ENCODE measurements at regions not wholly inside any gene's neighbourhood (a gene's known extent, or its start where the extent isn't known, plus 50 kb on each side); places are given as distances from the start of the nearest gene placed in this dataset.
A peak's percentile ranks its signal among the peaks of the same experiment; 100 is the strongest.

DNA sequence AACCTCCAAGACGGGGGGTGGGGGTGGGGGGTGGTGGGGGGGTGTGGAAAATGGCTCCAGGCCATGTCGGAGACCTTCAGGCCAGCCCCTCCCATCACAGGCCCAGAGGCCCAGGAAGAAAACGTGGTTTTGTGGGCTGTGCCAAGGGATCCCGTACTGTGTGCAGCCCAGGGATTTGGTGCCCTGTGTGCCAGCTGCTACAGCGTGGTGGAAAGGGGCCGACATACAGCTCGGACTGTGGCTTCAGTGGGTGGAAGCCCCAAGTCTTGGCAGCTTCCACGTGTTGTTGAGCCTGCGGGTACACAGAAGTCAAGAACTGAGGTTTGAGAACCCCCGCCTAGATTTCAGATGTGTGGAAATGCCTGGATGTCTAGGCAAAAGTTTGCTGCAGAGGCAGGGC is 259.7 kb downstream of the HGF start:
- 75 to 87% (median 81%) methylated on average over 10 of the region's 10 CpGs for WGBS, 3 donors
- Histone ChIP-seq H3K4me1 (ENCODE audit: control insufficient read depth in 3 of 3, insufficient read depth in 2 of 3, low read depth in 1 of 3, low read length in 2 of 3) (no peaks in the 10 kb centered on the region), H3K27ac (ENCODE audit: low read depth in 1 of 3, low read length in 2 of 3) (no peak overlapping the region), H3K9me3 (ENCODE audit: control insufficient read depth in 2 of 2, insufficient read depth in 1 of 2, low read depth in 1 of 2, low read length in 1 of 2) (no peaks in the 10 kb centered on the region), H3K4me3 (ENCODE audit: low read depth in 1 of 3, low read length in 3 of 3) (no peak overlapping the region), H3K27me3 (ENCODE audit: control insufficient read depth in 3 of 3, insufficient read depth in 3 of 3, low read length in 3 of 3) (no peaks in the 10 kb centered on the region), H3K36me3 (ENCODE audit: control insufficient read depth in 3 of 3, insufficient read depth in 2 of 3, low read depth in 1 of 3, low read length in 3 of 3) (no peaks in the 10 kb centered on the region)
- no peak for FAIRE-seq
- DNase-seq = no peak

DNA sequence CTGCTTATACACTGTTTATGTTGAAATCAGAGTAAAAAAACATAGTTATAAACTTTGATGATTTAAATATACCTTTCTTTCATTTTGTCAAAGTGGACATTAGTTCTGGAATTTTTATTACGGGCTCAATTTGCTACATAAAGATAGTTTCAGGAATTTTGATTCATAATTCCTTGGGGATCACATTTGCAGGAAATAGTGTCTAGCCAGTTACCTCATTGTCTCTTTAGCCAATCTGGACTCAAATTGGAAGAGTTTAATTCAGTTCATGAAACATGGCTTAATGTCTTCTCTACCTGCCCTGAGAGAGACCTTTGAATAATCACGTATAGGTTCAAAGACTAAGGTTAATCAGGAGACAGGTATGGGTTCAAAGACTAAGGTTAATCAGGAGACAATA is 262.6 kb downstream of the HGF start:
- no peak for DNase-seq
- no peaks in the 10 kb centered on the region for H3K9me3 ChIP-seq (ENCODE audit: control insufficient read depth in 2 of 2, insufficient read depth in 1 of 2, low read depth in 1 of 2, low read length in 1 of 2)
- H3K36me3 ChIP-seq (ENCODE audit: control insufficient read depth in 3 of 3, insufficient read depth in 2 of 3, low read depth in 1 of 3, low read length in 3 of 3) = no peaks in the 10 kb centered on the region
- 49 to 73% (median 52%) methylated on average over 2 of the region's 2 CpGs for whole genome bisulfite sequencing, 3 donors
- H3K27ac ChIP-seq (ENCODE audit: low read depth in 1 of 3, low read length in 2 of 3) = no peak overlapping the region
- no peak for FAIRE-seq
- H3K4me3 ChIP-seq (ENCODE audit: low read depth in 1 of 3, low read length in 3 of 3) = no peak overlapping the region
- H3K4me1 ChIP-seq (ENCODE audit: control insufficient read depth in 3 of 3, insufficient read depth in 2 of 3, low read depth in 1 of 3, low read length in 2 of 3) = no peaks in the 10 kb centered on the region
- H3K27me3 ChIP-seq (ENCODE audit: control insufficient read depth in 3 of 3, insufficient read depth in 3 of 3, low read length in 3 of 3) = no peaks in the 10 kb centered on the region

DNA sequence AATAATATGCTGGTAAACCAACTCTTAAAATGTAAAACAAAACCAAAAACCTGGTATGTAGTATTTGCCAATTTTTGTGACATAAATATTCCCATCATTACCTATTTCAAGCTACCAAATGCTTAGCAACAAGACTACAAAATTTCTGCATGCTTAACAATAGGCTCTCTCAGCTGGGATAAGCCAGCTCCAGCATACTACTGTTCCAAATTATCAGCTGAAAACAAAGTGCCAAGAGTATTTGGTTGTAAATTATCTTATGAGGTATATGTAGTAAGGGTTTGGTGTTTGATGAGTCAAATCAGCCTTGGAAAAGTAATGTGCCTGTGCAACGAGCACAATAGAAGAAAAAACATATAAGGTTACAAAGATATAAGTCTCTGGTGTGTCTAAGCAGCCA is 263.2 kb downstream of the HGF start:
- WGBS, 3 donors = 33 to 59% (median 36%) methylated on average over 1 of the region's 1 CpG
- Histone ChIP-seq H3K36me3 (ENCODE audit: control insufficient read depth in 3 of 3, insufficient read depth in 2 of 3, low read depth in 1 of 3, low read length in 3 of 3) (no peaks in the 10 kb centered on the region), H3K4me3 (ENCODE audit: low read depth in 1 of 3, low read length in 3 of 3) (no peak overlapping the region), H3K27me3 (ENCODE audit: control insufficient read depth in 3 of 3, insufficient read depth in 3 of 3, low read length in 3 of 3) (no peaks in the 10 kb centered on the region), H3K27ac (ENCODE audit: low read depth in 1 of 3, low read length in 2 of 3) (no peak overlapping the region), H3K4me1 (ENCODE audit: control insufficient read depth in 3 of 3, insufficient read depth in 2 of 3, low read depth in 1 of 3, low read length in 2 of 3) (no peaks in the 10 kb centered on the region), H3K9me3 (ENCODE audit: control insufficient read depth in 2 of 2, insufficient read depth in 1 of 2, low read depth in 1 of 2, low read length in 1 of 2) (no peaks in the 10 kb centered on the region)
- FAIRE-seq (no peak), DNase-seq (no peak)

DNA sequence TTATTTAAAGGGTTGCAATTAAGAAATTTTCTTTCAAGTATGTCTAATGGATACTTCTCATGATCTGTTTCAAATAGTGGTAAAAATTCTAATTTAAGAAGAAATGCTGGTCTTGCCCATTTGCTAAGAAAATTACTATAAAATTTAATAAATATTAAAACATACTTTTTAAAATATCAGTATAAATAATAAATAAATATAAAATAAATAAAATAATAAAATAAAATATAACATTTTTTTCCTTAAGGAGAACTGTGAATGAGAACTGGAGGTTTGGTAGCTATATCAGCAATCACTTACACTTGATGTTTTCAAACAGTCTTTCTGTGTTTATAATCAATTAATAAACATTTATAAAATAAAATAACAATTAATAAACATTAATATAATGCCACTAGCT is 266.1 kb downstream of the HGF start:
- no peaks in the 10 kb centered on the region for H3K27me3 ChIP-seq (ENCODE audit: control insufficient read depth in 3 of 3, insufficient read depth in 3 of 3, low read length in 3 of 3)
- DNase-seq = no peak
- H3K9me3 ChIP-seq (ENCODE audit: control insufficient read depth in 2 of 2, insufficient read depth in 1 of 2, low read depth in 1 of 2, low read length in 1 of 2) = no peaks in the 10 kb centered on the region
- no peaks in the 10 kb centered on the region for H3K4me1 ChIP-seq (ENCODE audit: control insufficient read depth in 3 of 3, insufficient read depth in 2 of 3, low read depth in 1 of 3, low read length in 2 of 3)
- H3K27ac ChIP-seq (ENCODE audit: low read depth in 1 of 3, low read length in 2 of 3) = no peak overlapping the region
- no peak overlapping the region for H3K4me3 ChIP-seq (ENCODE audit: low read depth in 1 of 3, low read length in 3 of 3)
- no peaks in the 10 kb centered on the region for H3K36me3 ChIP-seq (ENCODE audit: control insufficient read depth in 3 of 3, insufficient read depth in 2 of 3, low read depth in 1 of 3, low read length in 3 of 3)
- peak; percentile 65 for FAIRE-seq

DNA sequence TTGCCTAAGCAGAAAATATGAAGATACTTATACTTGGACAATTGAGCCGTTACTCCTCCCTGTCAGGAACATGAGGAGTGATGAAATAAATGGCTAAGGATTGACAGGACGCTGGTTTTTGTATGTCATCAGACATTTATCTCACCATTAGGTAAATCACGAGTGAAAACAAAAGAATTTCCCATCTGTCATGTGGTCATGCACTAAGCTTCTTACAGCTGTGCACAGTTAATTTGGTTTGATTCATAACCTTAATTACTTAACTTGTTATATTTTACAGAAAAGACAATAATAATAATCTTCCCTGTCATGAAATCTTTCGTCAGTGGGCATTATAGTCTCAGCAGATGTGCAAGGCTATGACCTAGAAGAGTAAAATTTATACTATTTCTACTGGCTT is 266.5 kb downstream of the HGF start:
- FAIRE-seq (no peak), DNase-seq (no peak)
- WGBS, 3 donors = 72 to 78% (median 74%) methylated on average over 4 of the region's 4 CpGs
- Histone ChIP-seq H3K9me3 (ENCODE audit: control insufficient read depth in 2 of 2, insufficient read depth in 1 of 2, low read depth in 1 of 2, low read length in 1 of 2) (no peaks in the 10 kb centered on the region), H3K4me1 (ENCODE audit: control insufficient read depth in 3 of 3, insufficient read depth in 2 of 3, low read depth in 1 of 3, low read length in 2 of 3) (no peaks in the 10 kb centered on the region), H3K27ac (ENCODE audit: low read depth in 1 of 3, low read length in 2 of 3) (no peak overlapping the region), H3K27me3 (ENCODE audit: control insufficient read depth in 3 of 3, insufficient read depth in 3 of 3, low read length in 3 of 3) (no peaks in the 10 kb centered on the region), H3K4me3 (ENCODE audit: low read depth in 1 of 3, low read length in 3 of 3) (no peak overlapping the region), H3K36me3 (ENCODE audit: control insufficient read depth in 3 of 3, insufficient read depth in 2 of 3, low read depth in 1 of 3, low read length in 3 of 3) (no peaks in the 10 kb centered on the region)

DNA sequence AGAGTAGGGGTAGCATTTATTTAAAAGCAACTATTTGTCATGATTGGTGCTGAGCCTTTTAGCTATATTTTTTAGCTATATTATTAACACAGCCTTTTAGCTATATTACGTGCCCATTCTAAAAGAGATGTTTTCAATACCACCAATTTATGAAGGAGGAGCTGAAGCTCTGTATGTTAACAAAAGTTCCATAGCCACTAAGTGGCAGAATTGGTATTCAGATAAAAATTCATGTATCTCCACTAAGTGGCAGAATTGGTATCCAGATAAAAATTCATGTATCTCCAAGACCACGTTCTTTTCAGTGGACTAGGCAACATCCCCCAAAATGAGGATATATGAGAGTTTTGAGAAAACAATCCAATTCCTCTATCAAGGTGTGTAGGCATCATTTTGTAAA is 268.6 kb downstream of the HGF start:
- H3K4me1 ChIP-seq (ENCODE audit: control insufficient read depth in 3 of 3, insufficient read depth in 2 of 3, low read depth in 1 of 3, low read length in 2 of 3) = no peaks in the 10 kb centered on the region
- H3K9me3 ChIP-seq (ENCODE audit: control insufficient read depth in 2 of 2, insufficient read depth in 1 of 2, low read depth in 1 of 2, low read length in 1 of 2) = no peaks in the 10 kb centered on the region
- 62 to 74% (median 69%) methylated on average over 2 of the region's 2 CpGs for WGBS, 3 donors
- H3K4me3 ChIP-seq (ENCODE audit: low read depth in 1 of 3, low read length in 3 of 3) = no peak overlapping the region
- FAIRE-seq = no peak
- no peaks in the 10 kb centered on the region for H3K36me3 ChIP-seq (ENCODE audit: control insufficient read depth in 3 of 3, insufficient read depth in 2 of 3, low read depth in 1 of 3, low read length in 3 of 3)
- no peak for DNase-seq
- H3K27me3 ChIP-seq (ENCODE audit: control insufficient read depth in 3 of 3, insufficient read depth in 3 of 3, low read length in 3 of 3) = no peaks in the 10 kb centered on the region
- H3K27ac ChIP-seq (ENCODE audit: low read depth in 1 of 3, low read length in 2 of 3) = no peak overlapping the region

DNA sequence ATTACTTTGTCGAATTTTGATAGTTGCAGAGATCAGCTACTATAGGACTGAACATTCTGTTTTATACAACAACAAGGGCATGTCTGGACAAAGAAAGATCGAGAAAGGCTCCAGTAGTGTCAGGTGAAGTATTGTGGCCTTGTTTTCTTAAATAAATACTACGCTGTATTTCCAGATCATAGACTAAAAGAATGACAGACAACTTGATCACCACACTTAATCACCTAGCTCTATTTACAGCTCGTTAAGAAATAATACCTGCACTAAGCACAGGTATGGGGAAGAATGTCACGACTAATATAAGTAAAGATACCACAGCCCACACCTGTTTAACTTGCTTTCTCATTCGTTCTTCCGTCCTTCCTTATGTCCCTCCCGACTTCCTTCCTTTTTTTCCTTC is 269.2 kb downstream of the HGF start:
- no peaks in the 10 kb centered on the region for H3K27me3 ChIP-seq (ENCODE audit: control insufficient read depth in 3 of 3, insufficient read depth in 3 of 3, low read length in 3 of 3)
- H3K4me3 ChIP-seq (ENCODE audit: low read depth in 1 of 3, low read length in 3 of 3) = no peak overlapping the region
- no peaks in the 10 kb centered on the region for H3K36me3 ChIP-seq (ENCODE audit: control insufficient read depth in 3 of 3, insufficient read depth in 2 of 3, low read depth in 1 of 3, low read length in 3 of 3)
- H3K27ac ChIP-seq (ENCODE audit: low read depth in 1 of 3, low read length in 2 of 3) = no peak overlapping the region
- 75 to 82% (median 80%) methylated on average over 8 of the region's 8 CpGs for WGBS, 3 donors
- FAIRE-seq = no peak
- DNase-seq = no peak
- no peaks in the 10 kb centered on the region for H3K9me3 ChIP-seq (ENCODE audit: control insufficient read depth in 2 of 2, insufficient read depth in 1 of 2, low read depth in 1 of 2, low read length in 1 of 2)
- no peaks in the 10 kb centered on the region for H3K4me1 ChIP-seq (ENCODE audit: control insufficient read depth in 3 of 3, insufficient read depth in 2 of 3, low read depth in 1 of 3, low read length in 2 of 3)

DNA sequence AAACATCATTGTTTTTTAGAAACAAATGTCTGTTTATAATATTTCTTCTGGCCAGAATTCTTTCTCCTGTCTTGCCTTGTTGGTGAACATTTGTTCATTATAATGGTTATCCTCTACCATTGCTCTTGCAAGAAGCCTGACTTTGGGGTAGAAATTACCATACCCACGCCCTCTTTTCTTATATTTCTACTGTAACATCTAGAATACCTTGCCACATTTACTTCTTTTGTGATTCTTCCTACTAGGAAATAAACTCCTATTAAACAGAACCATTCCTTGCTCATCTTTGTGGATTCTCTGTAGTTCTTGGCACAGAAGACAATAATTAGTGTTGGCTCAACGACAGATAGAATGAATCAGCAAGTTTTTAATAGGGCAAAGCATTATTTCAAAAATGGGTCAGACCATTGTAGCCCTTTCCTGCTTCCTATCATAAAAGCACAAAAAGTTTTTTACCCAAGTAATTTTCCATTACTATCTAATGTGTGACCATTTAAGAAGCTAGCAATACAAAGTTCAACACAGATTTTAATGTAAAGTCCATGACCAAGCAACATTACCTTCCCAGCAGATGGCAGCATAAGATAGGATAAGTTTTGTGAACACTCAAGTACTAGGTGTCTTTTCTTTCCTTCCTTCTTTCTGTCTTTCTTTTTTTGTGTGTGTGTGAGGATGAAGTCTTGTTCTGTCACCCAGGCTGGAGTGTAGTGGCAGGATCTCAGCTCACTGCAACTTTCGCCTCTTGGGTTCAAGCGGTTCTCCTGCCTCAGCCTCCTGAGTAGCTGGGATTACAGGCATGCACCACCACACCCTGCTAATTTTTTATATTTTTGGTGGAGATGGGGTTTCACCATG is 270.4 kb downstream of the HGF start:
- no peaks in the 10 kb centered on the region for H3K4me1 ChIP-seq (ENCODE audit: control insufficient read depth in 3 of 3, insufficient read depth in 2 of 3, low read depth in 1 of 3, low read length in 2 of 3)
- H3K27me3 ChIP-seq (ENCODE audit: control insufficient read depth in 3 of 3, insufficient read depth in 3 of 3, low read length in 3 of 3) = no peaks in the 10 kb centered on the region
- FAIRE-seq (no peak), DNase-seq (peak; percentile 73 to 74)
- H3K4me3 ChIP-seq (ENCODE audit: low read depth in 1 of 3, low read length in 3 of 3) = no peak overlapping the region
- H3K9me3 ChIP-seq (ENCODE audit: control insufficient read depth in 2 of 2, insufficient read depth in 1 of 2, low read depth in 1 of 2, low read length in 1 of 2) = no peaks in the 10 kb centered on the region
- H3K27ac ChIP-seq (ENCODE audit: low read depth in 1 of 3, low read length in 2 of 3) = no peak overlapping the region
- WGBS, 3 donors = 56 to 64% (median 57%) methylated on average over 4 of the region's 4 CpGs
- no peaks in the 10 kb centered on the region for H3K36me3 ChIP-seq (ENCODE audit: control insufficient read depth in 3 of 3, insufficient read depth in 2 of 3, low read depth in 1 of 3, low read length in 3 of 3)

DNA sequence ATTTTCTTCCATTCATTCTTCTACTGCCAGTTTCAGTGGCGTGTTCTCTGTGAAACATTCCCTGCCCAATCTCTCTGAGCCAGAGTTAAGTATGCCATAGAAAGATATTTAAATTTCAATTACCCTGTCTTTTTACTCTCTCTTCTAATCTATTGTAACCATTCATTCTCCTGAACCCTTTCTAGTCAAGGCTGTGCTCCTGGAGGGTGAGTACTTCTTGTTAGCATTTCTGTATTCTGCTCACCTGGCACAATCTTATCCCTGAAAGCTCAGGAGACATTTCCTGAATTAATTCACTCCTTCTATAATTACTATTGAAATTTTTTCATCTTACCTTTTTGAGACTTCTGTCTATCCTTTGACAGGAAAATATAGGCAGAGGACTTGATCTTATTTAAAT is 271.7 kb downstream of the HGF start:
- no peaks in the 10 kb centered on the region for H3K27me3 ChIP-seq (ENCODE audit: control insufficient read depth in 3 of 3, insufficient read depth in 3 of 3, low read length in 3 of 3)
- no peaks in the 10 kb centered on the region for H3K4me1 ChIP-seq (ENCODE audit: control insufficient read depth in 3 of 3, insufficient read depth in 2 of 3, low read depth in 1 of 3, low read length in 2 of 3)
- H3K9me3 ChIP-seq (ENCODE audit: control insufficient read depth in 2 of 2, insufficient read depth in 1 of 2, low read depth in 1 of 2, low read length in 1 of 2) = no peaks in the 10 kb centered on the region
- 70 to 87% (median 85%) methylated on average over 1 of the region's 1 CpG for WGBS, 3 donors
- no peak overlapping the region for H3K27ac ChIP-seq (ENCODE audit: low read depth in 1 of 3, low read length in 2 of 3)
- DNase-seq (no peak), FAIRE-seq (no peak)
- no peak overlapping the region for H3K4me3 ChIP-seq (ENCODE audit: low read depth in 1 of 3, low read length in 3 of 3)
- H3K36me3 ChIP-seq (ENCODE audit: control insufficient read depth in 3 of 3, insufficient read depth in 2 of 3, low read depth in 1 of 3, low read length in 3 of 3) = no peaks in the 10 kb centered on the region
